ENCODE measurements at regions not wholly inside any gene's neighbourhood (a gene's known extent, or its start where the extent isn't known, plus 50 kb on each side); places are given as distances from the start of the nearest gene placed in this dataset.
"Not testable (repeated sequence)": the region's sequence is repeated elsewhere in the genome, so short reads cannot be mapped to it uniquely, and the experiment has no call there.

- no peak for DNase-seq
These were observed 907.6 kb upstream of the EPHA5 start for GRCh38 chr4:66577922-66578321.

GRCh38 chr4:66575008-66575696, 904.9 kb upstream of the EPHA5 start:
- no peak for DNase-seq

GRCh38 chr4:66574145-66574978, 904.1 kb upstream of the EPHA5 start:
- no peak for DNase-seq

GRCh38 chr4:66572949-66573348, 902.7 kb upstream of the EPHA5 start:
- no peak for DNase-seq

- no peak for DNase-seq
These were observed 900.9 kb upstream of the EPHA5 start for GRCh38 chr4:66571145-66571695.

GRCh38 chr4:66569228-66569627, 898.9 kb upstream of the EPHA5 start:
- no peak for DNase-seq

GRCh38 chr4:66568431-66568830, 898.1 kb upstream of the EPHA5 start:
- no peak for DNase-seq

- no peak for DNase-seq
These were observed 897.7 kb upstream of the EPHA5 start for GRCh38 chr4:66568001-66568400.

GRCh38 chr4:66567551-66567950, 897.3 kb upstream of the EPHA5 start:
- no peak for DNase-seq

GRCh38 chr4:66565801-66566200, 895.5 kb upstream of the EPHA5 start:
- DNase-seq: no peak

GRCh38 chr4:66564901-66565651, 894.8 kb upstream of the EPHA5 start:
- DNase-seq: no peak

- DNase-seq: no peak
These were observed 892.1 kb upstream of the EPHA5 start for GRCh38 chr4:66562276-66562806.

GRCh38 chr4:66561465-66562053, 891.3 kb upstream of the EPHA5 start:
- DNase-seq: not testable (repeated sequence)

- DNase-seq: no peak
These were observed 888.4 kb upstream of the EPHA5 start for GRCh38 chr4:66558651-66559050.

- no peak for DNase-seq
These were observed 886.5 kb upstream of the EPHA5 start for GRCh38 chr4:66556651-66557278.

- no peak for DNase-seq
These were observed 885.0 kb upstream of the EPHA5 start for GRCh38 chr4:66555301-66555700.

GRCh38 chr4:66554826-66555225, 884.5 kb upstream of the EPHA5 start:
- DNase-seq: no peak

- not testable (repeated sequence) for DNase-seq
These were observed 875.0 kb upstream of the EPHA5 start for GRCh38 chr4:66545301-66545700.

- no peak for DNase-seq
These were observed 874.0 kb upstream of the EPHA5 start for GRCh38 chr4:66544281-66544680.

- DNase-seq: no peak
These were observed 869.5 kb upstream of the EPHA5 start for GRCh38 chr4:66539745-66540144.

- no peak for DNase-seq
These were observed 854.5 kb upstream of the EPHA5 start for GRCh38 chr4:66524781-66525180.

- DNase-seq: no peak
These were observed 852.0 kb upstream of the EPHA5 start for GRCh38 chr4:66522244-66522643.

All from 8988T (cell line).